Aorta (tissue), 5 donors: ENCODE measurements at regions not wholly inside any gene's neighbourhood (a gene's known extent, or its start where the extent isn't known, plus 50 kb on each side); places are given as distances from the start of the nearest gene placed in this dataset.
"Not testable (repeated sequence)": the region's sequence is repeated elsewhere in the genome, so short reads cannot be mapped to it uniquely, and the experiment has no call there.

Experiments used
- ATAC-seq: fragments of 200-7000 bp; cut with Tn5 transposase; one replicate; pipeline ENCODE4 v1.9.1; 2022; ENCODE audit warnings: moderate library complexity; ENCODE audit not compliant: low FRiP score
- DNase-seq, 2 donors: peaks; one replicate each; pipeline ENCODE4 v3.0.0-alpha.2; 2020
- H3K27ac ChIP-seq, 2 donors: one replicate each; pipeline ENCODE4 v1.5.1; 2013; ENCODE audit warnings: low read length in 2 of 2, mild to moderate bottlenecking in 2 of 2, moderate library complexity in 2 of 2, control low read depth in 1 of 2, inconsistent platforms in 1 of 2, low read depth in 1 of 2
- H3K27me3 ChIP-seq, 2 donors: one replicate each; pipeline ENCODE4 v1.6.1; 2013; ENCODE audit warnings: control low read depth in 1 of 2, low read length in 1 of 2, mild to moderate bottlenecking in 1 of 2, moderate library complexity in 1 of 2; ENCODE audit not compliant: insufficient read depth in 2 of 2, control insufficient read depth in 1 of 2
- H3K36me3 ChIP-seq, 2 donors: one replicate each; pipeline ENCODE4 v1.6.1; 2013; ENCODE audit warnings: control low read depth in 1 of 2, low read length in 1 of 2, mild to moderate bottlenecking in 1 of 2; ENCODE audit not compliant: insufficient read depth in 2 of 2, control insufficient read depth in 1 of 2
- H3K4me1 ChIP-seq, 2 donors: one replicate each; pipeline ENCODE4 v1.6.1; 2013; ENCODE audit warnings: low read length in 2 of 2, control low read depth in 1 of 2, mild to moderate bottlenecking in 1 of 2, moderate library complexity in 1 of 2; ENCODE audit not compliant: insufficient read depth in 2 of 2, control insufficient read depth in 1 of 2
- H3K4me3 ChIP-seq, 2 donors: one replicate each; pipeline ENCODE4 v1.5.1; 2013; ENCODE audit warnings: low read length in 2 of 2, control low read depth in 1 of 2, mild to moderate bottlenecking in 1 of 2
- H3K9me3 ChIP-seq: one replicate; pipeline ENCODE4 v1.6.1; 2013; ENCODE audit warnings: mild to moderate bottlenecking, low read length; ENCODE audit not compliant: control insufficient read depth
- WGBS, 2 donors: extraction: QIAGEN DNeasy Blood & Tissue Kit; methylation state at CpG; one replicate each; pipeline ENCODE4 v1.1.7; 2013; 5-methylcytosine and 5-hydroxymethylcytosine counted together
- intact Hi-C, 2 donors: fragments of 100-400 bp; cut with DNase I; formaldehyde crosslinking; loops; one replicate each; pipeline versions ENCODE4 v1.14.2 to v1.15.0; 2022
- donor health status: healthy with polysubstance abuse.
- donor health status: Bipolar disorder and iron deficiency.
- donor health status: DM: no; HTN: no; CAD: no.
- donor health status: DM: no; HTN: no; CAD: no.
- donor health status: DM: yes; HTN: yes; CAD: no.

- intact Hi-C loops, H3K27ac ChIP-seq, ATAC-seq, H3K36me3 ChIP-seq, H3K4me3 ChIP-seq, DNase-seq, H3K9me3 ChIP-seq, H3K4me1 ChIP-seq, H3K27me3 ChIP-seq: not testable (repeated sequence)
- WGBS, 2 donors = 98 to 99% methylated on average over 1 of the region's 1 CpG
Observed at GRCh38 chr2:107725824-107726223, 100.9 kb upstream of the RGPD4 start.

GRCh38 chr2:107727318-107727717 is 99.4 kb upstream of the RGPD4 start:
- H3K27ac ChIP-seq = no peak overlapping the region
- H3K4me3 ChIP-seq = no peak overlapping the region
- DNase-seq (no peak), ATAC-seq (no peak)
- no peaks in the 10 kb centered on the region for H3K4me1 ChIP-seq
- intact Hi-C loops = no loop called here
- no peaks in the 10 kb centered on the region for H3K36me3 ChIP-seq
- no peaks in the 10 kb centered on the region for H3K9me3 ChIP-seq
- no peaks in the 10 kb centered on the region for H3K27me3 ChIP-seq

GRCh38 chr2:107728586-107728985 is 98.1 kb upstream of the RGPD4 start:
- 62 to 69% methylated on average over 5 of the region's 5 CpGs for WGBS, 2 donors
- Histone ChIP-seq H3K27ac (no peak overlapping the region), H3K27me3 (no peaks in the 10 kb centered on the region), H3K9me3 (no peaks in the 10 kb centered on the region), H3K36me3 (no peaks in the 10 kb centered on the region), H3K4me1 (no peaks in the 10 kb centered on the region), H3K4me3 (no peak overlapping the region)
- intact Hi-C loops = no loop called here
- ATAC-seq (no peak), DNase-seq (no peak)

- WGBS, 2 donors = 77 to 80% methylated on average over 3 of the region's 3 CpGs
- H3K9me3 ChIP-seq = no peaks in the 10 kb centered on the region
- H3K27ac ChIP-seq = no peak overlapping the region
- DNase-seq = no peak
- intact Hi-C loops = no loop called here
- no peak for ATAC-seq
- H3K27me3 ChIP-seq = peaks cover 0 to 1% of the 10 kb centered on the region in 2 donors
- no peaks in the 10 kb centered on the region for H3K36me3 ChIP-seq
- no peaks in the 10 kb centered on the region for H3K4me1 ChIP-seq
- no peak overlapping the region for H3K4me3 ChIP-seq
Observed at GRCh38 chr2:107729440-107729839, 97.3 kb upstream of the RGPD4 start.

- 53 to 57% methylated on average over 2 of the region's 2 CpGs for WGBS, 2 donors
- Histone ChIP-seq H3K36me3 (no peaks in the 10 kb centered on the region), H3K9me3 (no peaks in the 10 kb centered on the region), H3K27me3 (peaks cover 0 to 1% of the 10 kb centered on the region in 2 donors), H3K27ac (no peak overlapping the region), H3K4me3 (no peak overlapping the region), H3K4me1 (no peaks in the 10 kb centered on the region)
- intact Hi-C loops = no loop called here
- ATAC-seq = no peak
- no peak for DNase-seq
Observed at GRCh38 chr2:107730898-107731297, 95.8 kb upstream of the RGPD4 start.

GRCh38 chr2:107731435-107731834 is 95.3 kb upstream of the RGPD4 start:
- Histone ChIP-seq H3K9me3 (no peaks in the 10 kb centered on the region), H3K27ac (no peak overlapping the region), H3K4me3 (no peak overlapping the region), H3K36me3 (no peaks in the 10 kb centered on the region), H3K27me3 (peaks cover 0 to 1% of the 10 kb centered on the region in 2 donors), H3K4me1 (no peaks in the 10 kb centered on the region)
- ATAC-seq = no peak
- DNase-seq = no peak
- intact Hi-C loops = no loop called here

GRCh38 chr2:107735201-107735600 is 91.5 kb upstream of the RGPD4 start:
- no peak for DNase-seq
- no peak for ATAC-seq
- H3K4me1 ChIP-seq = peaks cover 2 to 3% of the 10 kb centered on the region in 2 donors
- H3K27me3 ChIP-seq = peaks cover 0 to 1% of the 10 kb centered on the region in 2 donors
- H3K9me3 ChIP-seq = no peaks in the 10 kb centered on the region
- H3K27ac ChIP-seq = no peak overlapping the region
- WGBS, 2 donors = 67 to 75% methylated on average over 2 of the region's 2 CpGs
- no peak overlapping the region for H3K4me3 ChIP-seq
- intact Hi-C loops = no loop called here
- H3K36me3 ChIP-seq = no peaks in the 10 kb centered on the region

GRCh38 chr2:107737756-107738155 is 88.9 kb upstream of the RGPD4 start:
- ATAC-seq = no peak
- H3K4me3 ChIP-seq = no peak overlapping the region
- no peak for DNase-seq
- peaks cover 0 to 1% of the 10 kb centered on the region in 2 donors for H3K27me3 ChIP-seq
- no peak overlapping the region for H3K27ac ChIP-seq
- no peaks in the 10 kb centered on the region for H3K36me3 ChIP-seq
- H3K4me1 ChIP-seq = peaks cover 2 to 10% of the 10 kb centered on the region in 2 donors
- intact Hi-C loops = no loop called here
- no peaks in the 10 kb centered on the region for H3K9me3 ChIP-seq

- 5% methylated on average over 4 of the region's 4 CpGs for WGBS, 2 donors
- Histone ChIP-seq H3K27ac (no peak overlapping the region), H3K4me1 (peaks cover 2 to 10% of the 10 kb centered on the region in 2 donors), H3K4me3 (no peak overlapping the region), H3K27me3 (peaks cover 0 to 1% of the 10 kb centered on the region in 2 donors), H3K9me3 (no peaks in the 10 kb centered on the region), H3K36me3 (no peaks in the 10 kb centered on the region)
- no peak for ATAC-seq
- no peak for DNase-seq
- intact Hi-C loops = no loop called here
Observed at GRCh38 chr2:107738266-107738665, 88.4 kb upstream of the RGPD4 start.
